Stimulated activated CD8-positive, alpha-beta memory T cell treated with anti-CD3 and anti-CD28 coated beads, Interleukin-7, amount 100 ng/mL, for 48 hours (primary cell): ENCODE measurements at regions not wholly inside any gene's neighbourhood (a gene's known extent, or its start where the extent isn't known, plus 50 kb on each side); places are given as distances from the start of the nearest gene placed in this dataset.

Experiments
- DNase-seq, 2 donors: peaks; one replicate each; pipeline ENCODE4 v3.0.0-alpha.2; 2020; ENCODE audit warnings: low read depth in 1 of 2; ENCODE audit errors: extremely low read depth in 1 of 2

DNA sequence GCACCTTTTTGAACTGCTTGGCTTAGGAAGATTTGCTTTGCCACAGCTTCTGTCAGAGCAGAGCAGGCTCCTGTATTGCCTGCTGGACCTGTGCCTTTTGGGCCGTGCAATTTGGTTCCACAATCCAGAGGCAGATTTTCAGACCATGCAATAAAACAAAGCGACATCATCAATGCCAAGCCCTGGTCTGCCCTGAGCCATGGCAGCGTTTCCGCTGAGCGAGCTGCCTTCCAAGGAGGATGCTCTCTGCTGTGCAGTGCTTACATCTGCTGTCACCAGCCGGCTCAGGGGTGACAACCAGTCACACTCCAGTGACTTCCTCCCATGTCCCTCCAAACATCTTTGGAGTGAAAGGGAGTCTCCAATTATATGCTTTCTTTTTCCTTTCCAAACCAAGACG, 282.2 kb downstream of the CDH26 start:
- no peak for DNase-seq

DNA sequence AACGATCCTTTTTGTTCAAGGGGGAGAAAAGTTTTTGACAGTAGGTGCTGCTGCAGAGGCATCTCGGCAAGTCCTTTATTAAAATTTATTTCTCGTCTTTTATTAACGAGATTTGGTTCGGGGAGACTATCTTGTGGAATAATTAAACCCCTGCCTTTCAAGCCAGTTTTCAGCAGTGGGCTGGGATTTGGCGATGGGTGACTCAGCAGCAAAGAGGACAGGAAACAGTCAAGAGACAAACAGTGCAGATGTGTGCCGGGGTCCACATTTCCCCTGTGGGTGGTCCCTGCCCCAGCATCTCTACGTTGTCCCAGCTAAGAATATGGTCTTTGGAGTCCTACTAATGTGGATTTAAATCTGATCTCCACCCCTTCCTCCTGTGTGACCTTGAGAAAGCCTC, 282.8 kb downstream of the CDH26 start:
- no peak for DNase-seq

DNA sequence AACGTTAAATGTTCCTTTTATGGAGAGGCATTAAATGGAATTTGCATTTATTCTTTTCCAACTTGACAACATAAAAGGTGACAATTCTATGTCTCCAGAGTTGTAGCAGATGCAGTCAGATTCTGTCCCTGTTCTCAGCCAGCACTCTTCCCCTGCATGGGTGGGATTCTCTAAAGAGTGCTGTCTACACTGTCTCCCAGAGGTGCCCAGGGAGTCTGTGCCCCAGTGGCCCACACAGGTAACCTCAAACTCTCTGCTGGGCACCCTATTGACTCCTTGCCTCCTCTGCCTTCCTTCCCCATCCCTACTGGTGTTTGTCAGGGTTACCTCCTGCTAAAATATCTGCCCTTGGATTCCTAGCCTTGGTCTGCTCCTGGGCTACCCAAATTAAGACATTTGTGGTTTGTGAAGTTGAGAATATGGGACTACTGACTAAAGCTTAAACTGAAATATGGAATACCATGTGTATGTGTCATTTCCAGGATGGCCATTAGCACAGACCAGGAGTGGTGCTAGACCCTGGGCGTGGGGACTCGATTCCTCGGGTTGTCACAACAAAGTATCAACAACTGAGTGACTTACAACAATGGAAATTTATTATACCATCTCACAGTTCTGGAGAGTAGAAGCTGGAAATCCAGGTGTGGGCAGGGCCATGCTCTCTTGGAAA, 284.7 kb downstream of the CDH26 start:
- no peak for DNase-seq

DNA sequence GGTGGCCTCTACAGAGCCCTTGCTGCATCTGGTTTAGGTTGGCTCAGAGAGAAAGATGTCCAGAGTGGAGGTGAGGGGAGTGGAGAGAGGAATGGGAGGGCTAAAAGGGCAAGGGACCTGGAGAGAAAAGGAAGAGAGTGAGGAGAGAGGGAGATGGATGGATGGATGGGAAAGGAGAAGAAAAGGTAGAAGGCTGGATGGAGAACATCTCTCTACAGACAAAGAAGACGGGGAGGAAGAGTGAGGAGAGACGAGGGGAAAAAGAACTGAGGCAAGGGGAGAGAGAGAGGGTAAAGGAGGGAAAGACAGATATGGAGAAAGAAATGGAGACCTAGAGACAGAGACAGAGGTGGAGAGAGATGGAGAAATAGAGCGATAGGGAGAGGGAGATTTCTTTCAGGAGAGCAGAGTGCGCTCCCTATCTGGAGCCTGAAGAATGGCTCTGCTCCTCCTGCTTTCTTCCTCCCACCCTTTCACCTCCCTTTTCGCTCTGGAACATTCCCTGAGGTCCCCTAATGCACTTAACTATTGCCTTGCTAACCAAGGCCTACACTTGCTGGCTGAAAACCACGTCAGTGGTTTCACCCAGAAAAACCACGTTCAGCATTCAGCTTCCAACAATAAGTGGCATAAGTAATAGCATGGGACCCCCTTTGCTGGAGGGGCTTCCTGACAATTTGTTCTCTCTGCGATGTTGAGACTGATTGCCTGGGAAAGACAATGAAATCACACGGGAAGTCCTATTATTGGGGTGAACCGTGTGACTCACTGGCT, 286.3 kb downstream of the CDH26 start:
- no peak for DNase-seq

DNA sequence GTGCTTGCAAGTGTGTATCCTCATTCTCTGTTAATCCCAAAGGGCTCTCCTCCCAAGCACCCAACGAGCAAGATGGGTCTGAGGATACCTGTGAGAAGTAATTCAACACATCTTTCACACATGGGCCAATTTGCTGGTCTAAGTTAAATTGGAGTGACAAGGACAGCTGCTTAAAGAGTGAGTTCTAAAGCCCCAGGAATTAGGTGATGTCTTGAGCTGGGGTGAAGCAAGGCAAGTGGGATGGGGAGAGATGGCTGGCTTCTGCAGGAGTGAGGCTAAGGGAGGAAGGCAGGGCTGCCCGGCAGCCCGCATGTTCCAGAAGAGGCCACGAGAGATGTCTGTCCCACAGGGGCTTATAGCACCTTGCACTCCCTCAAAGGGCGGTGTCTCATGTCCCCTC, 288.5 kb downstream of the CDH26 start:
- no peak for DNase-seq

DNA sequence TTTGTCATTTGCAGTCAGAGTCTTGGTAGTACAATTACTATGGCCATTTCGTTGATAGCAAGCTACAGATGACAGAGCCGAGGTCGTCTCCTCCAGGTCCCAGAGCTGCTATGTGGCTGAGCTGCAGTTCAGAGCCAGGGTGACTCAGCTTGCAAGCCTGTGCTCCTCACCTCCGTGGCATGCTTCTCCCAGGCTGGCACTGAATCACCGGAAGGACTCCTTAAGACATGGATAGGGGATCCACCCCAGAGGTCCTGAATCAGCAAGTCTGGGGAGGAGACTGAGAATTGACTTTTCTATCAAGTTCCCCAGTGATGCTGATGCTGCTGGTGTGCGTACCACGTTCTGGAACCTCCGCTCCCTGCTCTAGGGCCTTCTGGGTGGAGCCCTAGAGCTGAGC, 291.2 kb downstream of the CDH26 start:
- no peak for DNase-seq

DNA sequence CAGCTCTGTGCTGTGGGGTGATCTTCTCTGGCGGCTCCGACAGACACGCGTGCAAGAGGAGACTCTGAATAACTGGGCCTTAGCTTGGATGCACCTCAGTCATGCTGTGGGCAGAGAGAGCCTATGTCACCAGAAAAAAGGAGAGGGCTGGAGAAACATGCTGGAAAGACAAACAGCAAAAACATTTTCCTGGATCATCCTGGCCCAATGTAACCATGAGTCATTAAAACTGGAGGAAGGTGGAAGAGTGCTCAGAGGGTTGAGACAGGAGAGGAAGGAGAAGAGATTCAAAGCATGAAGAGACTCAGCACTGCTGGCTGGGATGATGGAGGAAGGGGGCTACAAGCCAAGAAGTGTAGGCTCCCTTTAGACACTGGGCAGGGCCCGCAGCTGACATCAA, 292.0 kb downstream of the CDH26 start:
- no peak for DNase-seq

DNA sequence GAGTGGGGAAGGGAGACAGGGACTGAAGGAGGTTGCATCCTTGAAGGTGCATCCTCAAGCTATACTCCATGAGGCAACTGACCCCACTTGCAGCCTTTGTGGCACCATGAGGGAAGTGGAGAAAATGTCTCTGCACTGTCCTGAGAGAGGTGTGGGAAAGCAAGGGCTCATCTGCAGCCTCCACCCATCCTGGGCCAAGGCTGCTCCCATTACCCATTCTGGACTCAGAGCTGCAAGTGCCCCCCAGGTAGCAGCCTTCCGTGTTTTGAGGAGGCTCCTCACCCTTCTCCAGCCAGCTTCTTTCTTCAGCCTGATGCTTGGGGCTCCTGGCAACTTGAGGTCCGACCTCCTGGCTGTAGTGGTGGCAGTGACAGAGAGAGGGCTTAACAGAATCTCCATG, 294.6 kb downstream of the CDH26 start:
- DNase-seq, result no peak

DNA sequence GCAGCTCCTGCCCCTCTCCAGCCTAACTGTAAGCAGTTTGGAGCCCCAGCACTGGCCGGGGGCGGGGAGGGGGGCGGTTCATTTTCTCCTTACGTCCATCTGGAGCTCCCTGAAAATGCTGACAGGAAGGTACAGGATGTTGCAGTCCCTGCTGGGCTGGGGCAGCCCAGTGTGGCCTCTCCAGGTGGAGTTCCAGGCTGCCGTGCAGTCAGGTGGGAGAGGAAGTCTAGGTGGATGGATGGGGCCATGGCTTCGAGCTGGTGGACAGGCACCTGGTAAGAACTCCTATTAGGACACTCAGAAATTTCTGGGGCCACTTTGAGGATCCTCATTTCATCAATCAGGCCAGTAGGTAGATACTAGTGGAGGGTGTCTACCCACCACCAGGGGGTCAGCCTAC, 295.2 kb downstream of the CDH26 start:
- DNase-seq, result no peak

DNA sequence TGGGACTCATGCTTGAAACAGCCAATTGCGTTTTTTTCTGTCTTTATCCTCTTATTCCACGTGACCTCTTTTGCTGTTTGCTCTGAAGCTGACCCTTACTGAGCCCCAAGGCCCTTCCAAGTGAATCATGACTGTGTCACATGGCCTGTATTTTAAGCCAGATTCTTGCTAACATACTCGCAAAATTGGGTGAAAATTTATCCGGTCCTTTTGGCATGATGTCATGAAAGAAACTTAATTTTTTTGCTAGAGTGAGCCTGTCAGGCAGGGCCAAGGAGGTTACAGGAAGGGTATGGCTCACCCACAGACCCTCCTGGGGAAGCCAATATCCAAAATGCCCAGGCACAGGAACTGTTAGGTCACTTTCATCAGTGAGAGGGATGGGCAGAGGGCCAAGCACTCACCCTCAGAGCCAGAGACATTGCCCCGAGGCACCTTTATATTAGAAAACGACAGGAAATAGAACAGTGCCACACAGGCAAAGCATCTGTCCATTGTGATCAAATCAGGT, 296.7 kb downstream of the CDH26 start:
- no peak for DNase-seq

DNA sequence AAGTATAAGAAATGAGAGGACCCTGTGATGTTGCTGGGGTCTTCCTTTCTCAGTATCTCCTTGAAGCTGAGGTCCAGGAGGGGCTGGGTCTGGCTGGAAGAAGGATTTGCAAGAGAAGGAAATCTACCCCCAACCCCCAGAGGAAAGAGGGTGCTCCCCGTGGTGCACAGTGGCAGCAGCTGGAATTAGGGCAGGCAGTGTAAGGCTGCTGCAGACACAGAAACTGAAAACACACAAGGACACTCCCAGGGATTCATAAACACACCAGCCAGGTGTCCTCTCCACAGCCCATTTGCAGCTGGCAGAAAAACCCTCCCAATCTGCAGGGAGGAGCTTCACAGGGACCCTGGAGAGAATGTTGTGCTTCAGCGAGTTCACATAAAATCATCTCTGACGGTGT, 297.2 kb downstream of the CDH26 start:
- DNase-seq, result no peak

DNA sequence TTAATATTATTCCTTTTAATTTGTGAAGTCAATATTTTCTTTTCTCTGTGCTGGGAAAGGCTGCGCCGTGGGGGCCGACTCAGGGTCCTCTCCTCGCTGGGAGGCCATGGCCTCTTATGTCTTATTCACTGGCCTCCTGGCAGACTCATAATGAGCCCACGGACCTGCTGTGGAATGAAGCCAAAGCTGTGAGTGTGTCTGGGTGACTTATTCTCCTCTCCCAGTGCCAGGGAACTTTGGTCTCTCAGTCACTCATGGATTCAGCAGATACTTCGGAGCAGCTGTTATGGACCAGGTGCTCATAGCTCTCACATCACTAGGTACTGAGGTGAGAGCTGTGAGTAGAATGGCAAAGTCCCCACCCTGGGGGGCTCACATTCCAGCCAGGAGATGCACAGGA, 297.6 kb downstream of the CDH26 start:
- DNase-seq, result no peak

DNA sequence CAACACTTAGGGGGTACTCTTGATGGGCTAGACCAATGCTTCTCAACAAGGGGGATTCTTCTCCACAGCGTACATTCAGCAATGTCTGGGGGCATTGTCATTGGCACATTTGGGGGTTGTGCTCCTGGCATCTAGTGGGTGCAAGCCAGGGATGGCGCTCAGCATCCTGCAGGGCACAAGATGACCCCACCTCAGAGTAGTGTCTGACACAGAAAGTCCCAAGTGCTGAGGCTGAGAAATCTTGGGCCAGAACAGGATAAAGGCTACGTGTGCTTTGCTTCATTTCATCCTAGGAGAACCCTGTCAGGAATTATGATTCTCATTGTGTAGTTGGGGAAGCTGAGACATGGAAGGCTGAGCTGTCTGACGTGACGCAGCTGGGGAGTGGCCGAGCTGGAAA, 298.6 kb downstream of the CDH26 start:
- no peak for DNase-seq

DNA sequence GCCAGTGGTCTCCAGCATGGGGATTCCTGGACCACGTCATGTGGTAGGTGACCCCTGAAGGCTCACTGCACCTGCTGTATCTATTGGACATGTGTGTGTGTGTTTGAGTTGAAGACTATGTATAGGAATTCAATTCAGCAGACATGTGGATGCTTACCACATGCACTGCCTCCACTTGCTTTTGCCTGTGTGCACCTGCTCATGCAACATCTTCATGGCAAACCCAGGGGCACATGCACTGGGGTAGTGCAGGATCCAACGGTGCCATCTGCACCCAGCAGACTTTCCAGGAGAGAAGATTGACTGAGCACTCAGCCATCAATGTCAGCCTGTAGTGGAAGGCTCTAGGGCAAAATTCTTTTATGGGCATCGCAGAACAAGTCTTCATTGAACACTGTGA, 299.4 kb downstream of the CDH26 start:
- no peak for DNase-seq

DNA sequence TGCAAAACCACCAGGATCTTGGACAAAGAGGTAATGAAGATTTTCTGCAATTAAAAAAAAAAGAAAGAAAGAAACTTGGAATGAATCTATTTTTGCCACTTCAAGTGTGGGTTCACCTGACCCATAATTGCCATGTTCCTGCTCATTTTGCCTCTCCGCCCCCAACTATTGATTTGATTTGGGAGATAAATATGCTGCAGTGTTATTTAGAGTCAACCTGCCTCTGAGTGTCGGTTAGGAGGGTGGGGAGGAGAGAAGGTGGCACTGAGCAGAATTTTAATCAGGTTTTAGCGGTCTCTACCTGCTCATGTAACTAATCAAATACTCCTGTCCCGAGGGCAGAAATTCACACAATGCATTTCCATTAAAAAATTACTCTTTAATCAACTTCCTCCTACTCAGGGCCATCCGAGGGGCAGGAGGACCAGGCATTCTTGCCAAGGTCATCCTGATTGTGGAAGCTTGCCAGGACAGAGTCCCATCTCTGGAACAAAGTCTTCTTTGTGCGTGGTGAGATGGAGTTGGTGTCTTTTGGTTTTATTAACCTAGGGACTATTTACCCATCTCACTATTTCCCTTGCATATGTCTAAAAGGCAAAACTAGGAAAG, 300.1 kb downstream of the CDH26 start:
- no peak for DNase-seq

DNA sequence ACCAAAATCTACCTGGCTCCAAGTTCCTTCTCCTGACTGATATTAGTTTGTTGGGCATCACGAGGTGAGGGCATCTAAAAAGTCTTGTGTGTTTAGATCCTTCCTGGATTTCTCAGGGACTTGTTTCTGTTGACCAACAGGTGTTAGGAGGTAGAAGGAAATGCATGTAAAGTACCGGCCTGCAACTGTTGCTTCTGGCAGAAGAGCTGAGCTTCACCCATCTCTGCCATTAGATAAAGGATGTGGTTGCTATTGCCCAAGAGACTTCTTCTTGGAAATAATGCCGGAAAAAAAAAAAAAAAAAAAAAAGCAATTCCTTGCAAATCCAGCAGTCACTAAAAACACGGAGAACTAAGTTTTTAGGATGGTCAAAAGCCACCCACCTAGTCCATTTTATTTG, 303.1 kb downstream of the CDH26 start:
- no peak for DNase-seq

DNA sequence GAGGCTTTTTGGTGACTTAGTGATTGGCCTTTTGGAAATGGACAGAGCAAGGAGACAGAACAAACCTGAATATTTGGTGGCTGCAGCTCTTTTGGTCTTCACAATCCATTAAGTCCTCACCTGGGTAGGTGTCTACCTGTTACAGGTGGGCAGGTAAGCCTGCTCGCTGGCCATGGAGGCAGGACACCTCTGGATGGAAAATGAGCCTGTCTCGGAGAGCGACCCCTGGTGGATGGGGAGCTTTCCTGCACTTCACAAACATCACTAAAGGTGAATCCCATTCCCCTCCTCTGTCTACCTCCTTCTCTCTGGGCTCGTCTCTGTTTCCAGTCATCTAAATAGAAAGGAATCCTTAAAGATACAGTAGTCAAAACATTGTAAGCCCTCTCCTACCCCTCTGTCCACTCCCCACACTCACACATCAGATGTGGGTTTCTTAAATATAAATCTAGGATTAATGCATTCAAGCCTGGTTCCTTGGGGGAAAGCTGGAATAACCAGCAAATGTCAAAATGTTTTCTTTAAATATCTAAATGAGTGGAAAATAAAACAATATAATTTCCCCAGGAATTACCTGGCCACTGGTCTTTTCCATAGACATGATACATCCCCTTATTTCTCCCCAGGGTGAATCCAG, 304.9 kb downstream of the CDH26 start:
- peak in 1 of 2 donors; percentile 11 for DNase-seq

DNA sequence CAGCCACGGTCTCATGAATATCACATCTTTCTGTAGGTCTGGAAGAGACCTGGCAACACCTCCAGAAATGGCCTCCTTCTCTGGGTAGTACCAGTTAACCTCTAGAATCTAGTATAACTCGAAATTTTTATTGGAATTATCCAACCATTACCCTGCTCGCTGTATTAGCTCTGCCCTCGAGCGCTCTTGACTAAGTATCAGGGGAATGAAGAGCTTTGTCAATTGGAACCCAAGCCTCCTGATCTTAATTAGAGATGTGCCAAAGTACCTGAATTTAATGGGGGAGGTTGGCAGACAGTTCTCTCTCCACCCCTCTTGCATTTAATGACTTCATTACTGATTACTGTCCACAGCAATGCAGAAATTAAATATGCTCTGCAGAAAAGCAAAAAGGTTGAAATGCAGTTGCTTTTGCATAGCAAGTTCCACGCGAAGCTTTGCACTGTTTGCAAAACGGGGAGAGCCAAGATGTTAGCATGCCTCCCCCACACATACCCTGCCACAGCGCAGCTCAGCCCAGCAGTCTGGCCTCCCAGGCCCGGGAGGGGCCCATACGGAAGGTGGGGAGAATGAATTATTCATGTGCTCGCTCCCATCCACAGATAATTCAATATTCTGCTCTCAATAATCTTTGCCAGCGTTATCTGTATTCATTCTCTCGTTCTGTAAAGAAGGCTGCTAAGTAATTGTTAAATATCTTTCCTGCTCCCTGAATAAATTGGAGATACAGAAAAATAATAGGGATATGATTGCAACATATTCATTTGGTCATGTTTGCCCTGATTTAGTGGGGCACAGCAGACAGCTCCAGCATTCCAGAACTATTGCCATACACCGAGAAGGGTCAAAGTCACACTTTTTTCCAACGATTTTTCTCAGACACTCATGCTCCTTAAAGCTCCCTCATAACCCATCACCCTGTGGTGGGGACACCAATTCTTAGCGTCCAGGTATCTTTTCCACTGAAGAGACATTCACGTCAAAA, 305.8 kb downstream of the CDH26 start:
- DNase-seq, result no peak

DNA sequence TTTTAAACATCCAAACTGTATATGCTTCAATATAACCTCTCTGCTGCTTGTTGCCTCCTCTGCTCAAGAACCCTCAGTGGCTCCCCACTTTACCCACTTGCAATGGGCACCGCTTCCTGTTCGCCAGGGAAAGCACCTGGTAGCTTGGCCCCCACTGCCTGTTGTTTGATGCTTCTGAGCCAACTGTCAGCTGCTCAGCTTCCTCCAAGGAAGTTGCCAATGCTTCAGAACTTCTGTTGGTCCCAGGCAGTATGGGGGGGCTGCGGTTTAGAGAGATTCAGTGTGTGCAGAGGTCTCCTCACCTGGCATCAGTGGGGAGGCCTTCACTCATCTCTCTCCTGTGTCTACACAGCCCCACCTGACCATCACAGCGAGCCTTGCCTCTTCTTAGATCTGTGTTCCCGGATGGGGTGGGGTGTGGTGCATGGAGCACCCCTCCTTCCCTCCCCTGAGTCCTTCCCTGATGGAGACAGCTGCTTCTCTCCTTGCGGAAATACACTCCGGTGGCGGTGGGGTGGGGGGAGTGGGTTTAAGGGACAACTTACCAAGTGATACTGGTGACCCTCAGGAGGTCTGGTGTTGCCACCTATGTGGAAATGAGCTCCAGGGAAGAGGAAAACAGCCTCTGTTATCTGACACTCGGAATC, 308.1 kb downstream of the CDH26 start:
- no peak for DNase-seq

DNA sequence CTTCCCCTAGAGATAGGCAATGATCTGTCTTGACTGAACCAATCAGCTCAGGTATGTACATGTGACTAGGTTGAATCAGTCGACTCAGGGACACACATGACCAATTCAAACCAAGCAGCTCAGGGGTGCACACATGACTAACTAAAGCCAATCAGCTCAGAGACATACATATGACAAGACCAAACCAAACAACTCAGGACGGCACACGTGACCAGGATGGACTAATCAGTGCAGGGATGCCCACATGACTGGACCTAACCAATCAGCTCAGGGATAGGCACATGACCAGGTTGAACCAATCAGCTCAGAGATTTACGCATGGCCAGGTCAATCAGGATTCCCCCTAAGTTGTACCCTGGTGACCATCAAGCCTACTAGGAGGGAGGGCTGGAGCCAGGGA, 310.3 kb downstream of the CDH26 start:
- no peak for DNase-seq
